ENCODE measurements at regions not wholly inside any gene's neighbourhood (a gene's known extent, or its start where the extent isn't known, plus 50 kb on each side); places are given as distances from the start of the nearest gene placed in this dataset.

GRCh38 chr18:65278939-65279667 is 471.7 kb upstream of the CDH7 start:
- TF ChIP-seq, protein P1, sequence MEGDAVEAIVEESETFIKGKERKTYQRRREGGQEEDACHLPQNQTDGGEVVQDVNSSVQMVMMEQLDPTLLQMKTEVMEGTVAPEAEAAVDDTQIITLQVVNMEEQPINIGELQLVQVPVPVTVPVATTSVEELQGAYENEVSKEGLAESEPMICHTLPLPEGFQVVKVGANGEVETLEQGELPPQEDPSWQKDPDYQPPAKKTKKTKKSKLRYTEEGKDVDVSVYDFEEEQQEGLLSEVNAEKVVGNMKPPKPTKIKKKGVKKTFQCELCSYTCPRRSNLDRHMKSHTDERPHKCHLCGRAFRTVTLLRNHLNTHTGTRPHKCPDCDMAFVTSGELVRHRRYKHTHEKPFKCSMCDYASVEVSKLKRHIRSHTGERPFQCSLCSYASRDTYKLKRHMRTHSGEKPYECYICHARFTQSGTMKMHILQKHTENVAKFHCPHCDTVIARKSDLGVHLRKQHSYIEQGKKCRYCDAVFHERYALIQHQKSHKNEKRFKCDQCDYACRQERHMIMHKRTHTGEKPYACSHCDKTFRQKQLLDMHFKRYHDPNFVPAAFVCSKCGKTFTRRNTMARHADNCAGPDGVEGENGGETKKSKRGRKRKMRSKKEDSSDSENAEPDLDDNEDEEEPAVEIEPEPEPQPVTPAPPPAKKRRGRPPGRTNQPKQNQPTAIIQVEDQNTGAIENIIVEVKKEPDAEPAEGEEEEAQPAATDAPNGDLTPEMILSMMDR (IDR thresholded peaks at IDR 0.05; ENCODE audit: poor library complexity, severe bottlenecking) = no peak
- no peak for TF ChIP-seq MXI1 (conservative IDR thresholded peaks at IDR 0.05; ENCODE audit: poor library complexity, severe bottlenecking)
- no peak for TF ChIP-seq EZH2 (IDR thresholded peaks at IDR 0.05; ENCODE audit: borderline replicate concordance, insufficient read depth, low read length, poor library complexity, severe bottlenecking)
- TF ChIP-seq SMC3 (conservative IDR thresholded peaks at IDR 0.05; ENCODE audit: poor library complexity) = no peak

Data from neural cell (in vitro differentiated cells).